ENCODE measurements at regions not wholly inside any gene's neighbourhood (a gene's known extent, or its start where the extent isn't known, plus 50 kb on each side); places are given as distances from the start of the nearest gene placed in this dataset.

DNA sequence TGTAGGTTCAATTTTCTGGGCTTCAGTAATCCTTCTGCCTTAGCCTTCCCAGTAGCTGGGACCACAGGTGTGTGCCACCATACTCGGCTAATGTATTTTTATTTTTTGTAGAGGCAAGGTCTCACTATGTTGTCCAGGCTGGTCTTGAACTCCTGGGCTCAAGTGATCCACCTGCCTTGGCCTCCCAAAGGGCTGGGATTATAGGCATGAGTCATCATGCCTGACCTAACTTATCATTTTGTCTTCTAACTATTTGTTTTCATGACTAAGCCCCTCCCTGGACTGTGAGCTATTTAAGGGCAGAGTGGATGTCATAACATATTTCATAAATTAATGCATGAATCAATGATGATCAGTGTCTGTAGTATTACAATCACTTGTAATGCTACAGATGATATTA, 56.1 kb upstream of the PIAS1 start (continued):
- TF ChIP-seq, protein P1, sequence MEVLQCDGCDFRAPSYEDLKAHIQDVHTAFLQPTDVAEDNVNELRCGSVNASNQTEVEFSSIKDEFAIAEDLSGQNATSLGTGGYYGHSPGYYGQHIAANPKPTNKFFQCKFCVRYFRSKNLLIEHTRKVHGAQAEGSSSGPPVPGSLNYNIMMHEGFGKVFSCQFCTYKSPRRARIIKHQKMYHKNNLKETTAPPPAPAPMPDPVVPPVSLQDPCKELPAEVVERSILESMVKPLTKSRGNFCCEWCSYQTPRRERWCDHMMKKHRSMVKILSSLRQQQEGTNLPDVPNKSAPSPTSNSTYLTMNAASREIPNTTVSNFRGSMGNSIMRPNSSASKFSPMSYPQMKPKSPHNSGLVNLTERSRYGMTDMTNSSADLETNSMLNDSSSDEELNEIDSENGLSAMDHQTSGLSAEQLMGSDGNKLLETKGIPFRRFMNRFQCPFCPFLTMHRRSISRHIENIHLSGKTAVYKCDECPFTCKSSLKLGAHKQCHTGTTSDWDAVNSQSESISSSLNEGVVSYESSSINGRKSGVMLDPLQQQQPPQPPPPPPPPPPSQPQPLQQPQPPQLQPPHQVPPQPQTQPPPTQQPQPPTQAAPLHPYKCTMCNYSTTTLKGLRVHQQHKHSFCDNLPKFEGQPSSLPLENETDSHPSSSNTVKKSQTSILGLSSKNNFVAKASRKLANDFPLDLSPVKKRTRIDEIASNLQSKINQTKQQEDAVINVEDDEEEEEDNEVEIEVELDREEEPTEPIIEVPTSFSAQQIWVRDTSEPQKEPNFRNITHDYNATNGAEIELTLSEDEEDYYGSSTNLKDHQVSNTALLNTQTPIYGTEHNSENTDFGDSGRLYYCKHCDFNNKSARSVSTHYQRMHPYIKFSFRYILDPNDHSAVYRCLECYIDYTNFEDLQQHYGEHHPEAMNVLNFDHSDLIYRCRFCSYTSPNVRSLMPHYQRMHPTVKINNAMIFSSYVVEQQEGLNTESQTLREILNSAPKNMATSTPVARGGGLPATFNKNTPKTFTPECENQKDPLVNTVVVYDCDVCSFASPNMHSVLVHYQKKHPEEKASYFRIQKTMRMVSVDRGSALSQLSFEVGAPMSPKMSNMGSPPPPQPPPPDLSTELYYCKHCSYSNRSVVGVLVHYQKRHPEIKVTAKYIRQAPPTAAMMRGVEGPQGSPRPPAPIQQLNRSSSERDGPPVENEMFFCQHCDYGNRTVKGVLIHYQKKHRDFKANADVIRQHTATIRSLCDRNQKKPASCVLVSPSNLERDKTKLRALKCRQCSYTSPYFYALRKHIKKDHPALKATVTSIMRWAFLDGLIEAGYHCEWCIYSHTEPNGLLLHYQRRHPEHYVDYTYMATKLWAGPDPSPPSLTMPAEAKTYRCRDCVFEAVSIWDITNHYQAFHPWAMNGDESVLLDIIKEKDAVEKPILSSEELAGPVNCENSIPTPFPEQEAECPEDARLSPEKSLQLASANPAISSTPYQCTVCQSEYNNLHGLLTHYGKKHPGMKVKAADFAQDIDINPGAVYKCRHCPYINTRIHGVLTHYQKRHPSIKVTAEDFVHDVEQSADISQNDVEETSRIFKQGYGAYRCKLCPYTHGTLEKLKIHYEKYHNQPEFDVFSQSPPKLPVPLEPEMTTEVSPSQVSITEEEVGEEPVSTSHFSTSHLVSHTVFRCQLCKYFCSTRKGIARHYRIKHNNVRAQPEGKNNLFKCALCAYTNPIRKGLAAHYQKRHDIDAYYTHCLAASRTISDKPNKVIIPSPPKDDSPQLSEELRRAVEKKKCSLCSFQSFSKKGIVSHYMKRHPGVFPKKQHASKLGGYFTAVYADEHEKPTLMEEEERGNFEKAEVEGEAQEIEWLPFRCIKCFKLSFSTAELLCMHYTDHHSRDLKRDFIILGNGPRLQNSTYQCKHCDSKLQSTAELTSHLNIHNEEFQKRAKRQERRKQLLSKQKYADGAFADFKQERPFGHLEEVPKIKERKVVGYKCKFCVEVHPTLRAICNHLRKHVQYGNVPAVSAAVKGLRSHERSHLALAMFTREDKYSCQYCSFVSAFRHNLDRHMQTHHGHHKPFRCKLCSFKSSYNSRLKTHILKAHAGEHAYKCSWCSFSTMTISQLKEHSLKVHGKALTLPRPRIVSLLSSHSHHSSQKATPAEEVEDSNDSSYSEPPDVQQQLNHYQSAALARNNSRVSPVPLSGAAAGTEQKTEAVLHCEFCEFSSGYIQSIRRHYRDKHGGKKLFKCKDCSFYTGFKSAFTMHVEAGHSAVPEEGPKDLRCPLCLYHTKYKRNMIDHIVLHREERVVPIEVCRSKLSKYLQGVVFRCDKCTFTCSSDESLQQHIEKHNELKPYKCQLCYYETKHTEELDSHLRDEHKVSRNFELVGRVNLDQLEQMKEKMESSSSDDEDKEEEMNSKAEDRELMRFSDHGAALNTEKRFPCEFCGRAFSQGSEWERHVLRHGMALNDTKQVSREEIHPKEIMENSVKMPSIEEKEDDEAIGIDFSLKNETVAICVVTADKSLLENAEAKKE (CRISPR knock-in tag; IDR thresholded peaks at IDR 0.05) = no peak
- no peak for TF ChIP-seq NANOG (IDR thresholded peaks at IDR 0.05; ENCODE audit: borderline replicate concordance)
- TF ChIP-seq EZH2 (IDR thresholded peaks at IDR 0.05; ENCODE audit: low read depth, unreplicated experiment) = no peak
- no peak for TF ChIP-seq JUNB (IDR thresholded peaks at IDR 0.05; ENCODE audit: unreplicated experiment)
- no peak for TF ChIP-seq EZH2phosphoT487 (IDR thresholded peaks at IDR 0.05; ENCODE audit: unreplicated experiment)

DNA sequence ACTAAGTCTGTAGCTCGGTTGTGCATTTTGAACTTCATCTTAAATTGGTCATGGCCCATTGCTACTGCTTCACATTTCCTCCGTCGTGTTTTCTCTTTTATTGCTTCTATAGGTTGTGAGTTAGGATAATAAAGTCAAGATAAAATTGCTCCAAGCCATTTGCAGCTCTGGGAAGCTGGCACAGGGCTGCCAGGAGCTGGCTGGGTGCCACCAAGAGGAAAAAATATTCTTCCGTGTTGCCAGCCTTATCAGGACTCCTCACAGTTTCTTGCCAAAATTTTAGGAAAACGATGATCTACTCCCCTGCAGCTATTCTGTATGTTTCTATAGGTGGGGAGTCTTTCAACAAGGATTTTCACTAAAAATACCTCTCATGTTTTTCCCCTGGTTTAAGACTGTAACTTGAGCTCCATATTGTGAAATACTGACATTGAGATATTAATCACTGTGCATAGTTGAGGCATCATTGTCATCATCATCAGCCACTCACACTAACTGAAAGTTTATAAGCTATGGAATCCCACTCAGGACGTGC, 55.4 kb upstream of the PIAS1 start:
- H3K4me1 ChIP-seq (ENCODE audit: insufficient read depth) = no peaks in the 10 kb centered on the region
- Mint-ChIP-seq H3K27me3 (ENCODE audit: insufficient read depth, low read depth, poor library complexity) (peaks cover 4% of the 10 kb centered on the region), H3K4me3 (no peak overlapping the region), H3K9me3 (no peaks in the 10 kb centered on the region), H3K36me3 (ENCODE audit: low read depth) (no peaks in the 10 kb centered on the region), H3K4me1 (no peaks in the 10 kb centered on the region; the same call in 2 of the 3 replicates), H3K27ac (no peak overlapping the region)
- no peaks in the 10 kb centered on the region for H3K36me3 ChIP-seq (ENCODE audit: insufficient read depth)
- TF ChIP-seq NANOG (IDR thresholded peaks at IDR 0.05; ENCODE audit: borderline replicate concordance) = no peak
- TF ChIP-seq ZNF331 (CRISPR knock-in tag; IDR thresholded peaks at IDR 0.05; ENCODE audit: low read depth) = no peak
- TF ChIP-seq, protein P2, sequence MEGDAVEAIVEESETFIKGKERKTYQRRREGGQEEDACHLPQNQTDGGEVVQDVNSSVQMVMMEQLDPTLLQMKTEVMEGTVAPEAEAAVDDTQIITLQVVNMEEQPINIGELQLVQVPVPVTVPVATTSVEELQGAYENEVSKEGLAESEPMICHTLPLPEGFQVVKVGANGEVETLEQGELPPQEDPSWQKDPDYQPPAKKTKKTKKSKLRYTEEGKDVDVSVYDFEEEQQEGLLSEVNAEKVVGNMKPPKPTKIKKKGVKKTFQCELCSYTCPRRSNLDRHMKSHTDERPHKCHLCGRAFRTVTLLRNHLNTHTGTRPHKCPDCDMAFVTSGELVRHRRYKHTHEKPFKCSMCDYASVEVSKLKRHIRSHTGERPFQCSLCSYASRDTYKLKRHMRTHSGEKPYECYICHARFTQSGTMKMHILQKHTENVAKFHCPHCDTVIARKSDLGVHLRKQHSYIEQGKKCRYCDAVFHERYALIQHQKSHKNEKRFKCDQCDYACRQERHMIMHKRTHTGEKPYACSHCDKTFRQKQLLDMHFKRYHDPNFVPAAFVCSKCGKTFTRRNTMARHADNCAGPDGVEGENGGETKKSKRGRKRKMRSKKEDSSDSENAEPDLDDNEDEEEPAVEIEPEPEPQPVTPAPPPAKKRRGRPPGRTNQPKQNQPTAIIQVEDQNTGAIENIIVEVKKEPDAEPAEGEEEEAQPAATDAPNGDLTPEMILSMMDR (conservative IDR thresholded peaks at IDR 0.05; ENCODE audit: low read depth in 2 of 2) = no peak
- TF ChIP-seq EZH2 (IDR thresholded peaks at IDR 0.05; ENCODE audit: low read depth, unreplicated experiment) = no peak
- TF ChIP-seq, protein P3, sequence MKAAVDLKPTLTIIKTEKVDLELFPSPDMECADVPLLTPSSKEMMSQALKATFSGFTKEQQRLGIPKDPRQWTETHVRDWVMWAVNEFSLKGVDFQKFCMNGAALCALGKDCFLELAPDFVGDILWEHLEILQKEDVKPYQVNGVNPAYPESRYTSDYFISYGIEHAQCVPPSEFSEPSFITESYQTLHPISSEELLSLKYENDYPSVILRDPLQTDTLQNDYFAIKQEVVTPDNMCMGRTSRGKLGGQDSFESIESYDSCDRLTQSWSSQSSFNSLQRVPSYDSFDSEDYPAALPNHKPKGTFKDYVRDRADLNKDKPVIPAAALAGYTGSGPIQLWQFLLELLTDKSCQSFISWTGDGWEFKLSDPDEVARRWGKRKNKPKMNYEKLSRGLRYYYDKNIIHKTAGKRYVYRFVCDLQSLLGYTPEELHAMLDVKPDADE (IDR thresholded peaks at IDR 0.05) = no peak
- TF ChIP-seq CREB1 (CRISPR knock-in tag; IDR thresholded peaks at IDR 0.05; ENCODE audit: low read depth) = no peak
- no peak for TF ChIP-seq ZNF114 (CRISPR knock-in tag; IDR thresholded peaks at IDR 0.05)
- TF ChIP-seq EZH2phosphoT487 (IDR thresholded peaks at IDR 0.05; ENCODE audit: unreplicated experiment) = no peak
- no peak for TF ChIP-seq REST (IDR thresholded peaks at IDR 0.05; ENCODE audit: unreplicated experiment)
- TF ChIP-seq POLR2AphosphoS5 (IDR thresholded peaks at IDR 0.05; ENCODE audit: low read depth) = no peak
- TF ChIP-seq STAT1 (IDR thresholded peaks at IDR 0.05; ENCODE audit: unreplicated experiment) = no peak
- H2AFZ ChIP-seq = no peak overlapping the region
- H3F3A ChIP-seq (replicated peaks; ENCODE audit: low read depth) = no peaks in the 10 kb centered on the region
- DNase-seq (ENCODE audit: low spot score) (no peak), ATAC-seq (no peak)
- no peaks in the 10 kb centered on the region for H3K27me3 ChIP-seq (ENCODE audit: insufficient read depth)
- no peak overlapping the region for H3K4me2 ChIP-seq
- H4K20me1 ChIP-seq (replicated peaks; ENCODE audit: insufficient read depth) = no peaks in the 10 kb centered on the region
- H3K27ac ChIP-seq (ENCODE audit: low read depth) = no peak overlapping the region
- no peaks in the 10 kb centered on the region; the same call in 1 of the 2 replicates for H3K9me2 ChIP-seq (ENCODE audit: insufficient read depth)
- H3K4me3 ChIP-seq = no peak overlapping the region
- H3K79me2 ChIP-seq (replicated peaks; ENCODE audit: insufficient read depth) = no peaks in the 10 kb centered on the region
